Endothelial cell of umbilical vein (primary cell): ENCODE measurements at regions not wholly inside any gene's neighbourhood (a gene's known extent, or its start where the extent isn't known, plus 50 kb on each side); places are given as distances from the start of the nearest gene placed in this dataset.

Experiments
- BruUV-seq: library from RNA; stranded (reverse); fragments of 400-500 nt; replicated peaks from 2 replicates; lab custom pipeline; 2021; lab: Mats Ljungman, UMichigan
- CTCF ChIA-PET: fragments of 300-600, 350-600 bp; sonication (Branson Sonifier 250); formaldehyde crosslinking; loops from one replicate; lab custom pipeline; 2021; ENCODE audit warnings: antibody characterized with exemption, inconsistent platforms; lab: Charles Lee
- POLR2A ChIA-PET: fragments of 300-600, 350-600 bp; sonication (Branson Sonifier 250); formaldehyde crosslinking; loops from one replicate; lab custom pipeline; 2021; ENCODE audit warnings: antibody characterized with exemption, inconsistent platforms; lab: Charles Lee
- DNase-seq: peaks from one replicate; pipeline ENCODE4 v3.0.0-alpha.2; 2011; ENCODE audit warnings: low read depth, low spot score
- FAIRE-seq: peaks from 2 replicates; lab custom pipeline; 2011; peaks lifted over from hg19 to GRCh38; lab: Jason Lieb, UNC
- H2AFZ ChIP-seq: 2 replicates; pipeline ENCODE4 v1.6.0; 2012; ENCODE audit warnings: low read depth, low read length, control low read depth, inconsistent platforms
- H3K27ac ChIP-seq: 2 replicates; pipeline ENCODE4 v1.5.1; 2011; ENCODE audit warnings: low read depth, mild to moderate bottlenecking, control low read depth, low read length, moderate library complexity; ENCODE audit not compliant: insufficient read depth
- H3K27me3 ChIP-seq, 2 experiments: 2 replicates each; pipeline versions ENCODE4 v1.6.0 to v1.6.1; 2011; ENCODE audit warnings: low read length in 2 of 2, mixed read lengths in 1 of 2; ENCODE audit not compliant: control insufficient read depth in 2 of 2, insufficient read depth in 2 of 2
- H3K36me3 ChIP-seq, 2 experiments: 2 replicates in 1 of 2; 3 replicates in 1 of 2; pipeline ENCODE4 v1.5.1; 2011; ENCODE audit warnings: low read length in 2 of 2, mild to moderate bottlenecking in 1 of 2, moderate library complexity in 1 of 2; ENCODE audit not compliant: control insufficient read depth in 2 of 2, insufficient read depth in 2 of 2; ENCODE audit errors: extremely low read depth in 1 of 2
- H3K4me1 ChIP-seq: 3 replicates; pipeline ENCODE4 v1.5.1; 2011; ENCODE audit warnings: mild to moderate bottlenecking, low read length; ENCODE audit not compliant: control insufficient read depth, insufficient read depth; ENCODE audit errors: extremely low read depth
- H3K4me2 ChIP-seq: 2 replicates; pipeline ENCODE4 v1.6.1; 2011; ENCODE audit warnings: low read length, control low read depth, mixed read lengths; ENCODE audit not compliant: insufficient read depth
- H3K4me3 ChIP-seq, 3 experiments: fragments of 200-600 bp in 1 of 3; sonication (generic), shearing (Covaris generic) in 1 of 3; replicated peaks in 1 of 3; 2 replicates each; pipeline ENCODE4 v1.5.1; 2011 to 2016; ENCODE audit warnings: control low read depth in 3 of 3, low read length in 3 of 3, mild to moderate bottlenecking in 2 of 3, inconsistent platforms in 1 of 3, low read depth in 1 of 3, moderate library complexity in 1 of 3; ENCODE audit not compliant: insufficient read depth in 1 of 3
- H3K79me2 ChIP-seq: 2 replicates; pipeline ENCODE4 v1.6.0; 2012; ENCODE audit warnings: low read length, inconsistent platforms; ENCODE audit not compliant: control insufficient read depth, insufficient read depth
- H3K9ac ChIP-seq: replicated peaks from 2 replicates; pipeline ENCODE3; 2011; ENCODE audit warnings: low read length, control low read depth; ENCODE audit not compliant: insufficient read depth; ENCODE audit errors: extremely low read depth
- H3K9me1 ChIP-seq: replicated peaks from 3 replicates; pipeline ENCODE4 v1.6.0; 2011; ENCODE audit warnings: mild to moderate bottlenecking, low read length; ENCODE audit not compliant: control insufficient read depth, insufficient read depth; ENCODE audit errors: extremely low read depth
- H3K9me3 ChIP-seq: replicated peaks from 2 replicates; pipeline ENCODE4 v1.5.1; 2012; ENCODE audit warnings: low read length, inconsistent platforms; ENCODE audit not compliant: control insufficient read depth, insufficient read depth
- H4K20me1 ChIP-seq: replicated peaks from 2 replicates; pipeline ENCODE3; 2011; ENCODE audit warnings: mild to moderate bottlenecking, low read length; ENCODE audit not compliant: control insufficient read depth, insufficient read depth; ENCODE audit errors: extremely low read depth
- CTCF ChIP-seq, 2 donors: IDR thresholded peaks; 1 replicate in 1 of 2; 2 replicates in 1 of 2; pipeline ENCODE4 v1.5.1; 2011; ENCODE audit warnings: low read length in 2 of 2, mild to moderate bottlenecking in 2 of 2, moderate library complexity in 2 of 2, control low read depth in 1 of 2, inconsistent platforms in 1 of 2, low read depth in 1 of 2; ENCODE audit not compliant: insufficient read depth in 1 of 2; ENCODE audit errors: extremely low read depth in 1 of 2
- EZH2 ChIP-seq: IDR thresholded peaks from 2 replicates; pipeline ENCODE4 v1.6.1; 2012; ENCODE audit warnings: borderline replicate concordance, low read depth, mild to moderate bottlenecking, moderate library complexity, low read length, inconsistent platforms; ENCODE audit not compliant: severe bottlenecking
- FOS ChIP-seq: IDR thresholded peaks from 2 replicates; pipeline ENCODE4 v1.6.1; 2011; ENCODE audit warnings: mild to moderate bottlenecking, low read length, moderate library complexity, borderline replicate concordance; ENCODE audit not compliant: insufficient read depth
- GATA2 ChIP-seq: IDR thresholded peaks from 2 replicates; pipeline ENCODE4 v1.7.0; 2011; ENCODE audit warnings: low read depth, mild to moderate bottlenecking, moderate library complexity, mixed read lengths, low read length; ENCODE audit not compliant: insufficient read length, insufficient read depth
- JUN ChIP-seq: IDR thresholded peaks from 2 replicates; pipeline ENCODE4 v1.6.1; 2011; ENCODE audit warnings: borderline replicate concordance, low read depth; ENCODE audit not compliant: insufficient read length, insufficient read depth
- MAX ChIP-seq: IDR thresholded peaks from 2 replicates; pipeline ENCODE4 v1.6.1; 2011; ENCODE audit not compliant: insufficient read depth, insufficient read length
- MYC ChIP-seq: IDR thresholded peaks from one replicate; pipeline ENCODE4 v1.6.1; 2011; ENCODE audit warnings: mild to moderate bottlenecking, low read depth, low read length
- POLR2A ChIP-seq: IDR thresholded peaks from 2 replicates; pipeline ENCODE4 v1.6.1; 2012; ENCODE audit warnings: low read depth, mild to moderate bottlenecking, control low read depth, low read length
- POLR2AphosphoS5 ChIP-seq: IDR thresholded peaks from 2 replicates; pipeline ENCODE4 v1.6.1; 2012; ENCODE audit warnings: low read depth, mild to moderate bottlenecking, control low read depth, low read length, moderate library complexity; ENCODE audit not compliant: insufficient read depth
- dilution Hi-C: fragments of 300-500 bp; cut with MboI; formaldehyde crosslinking; loops from one replicate; pipeline ENCODE4 v1.15.0; 2019; ENCODE audit warnings: low sequenced_read_pairs; ENCODE audit not compliant: extremely low pct_ligation_motif_present
- intact Hi-C: fragments of 100-400 bp; cut with micrococcal nuclease; formaldehyde crosslinking; loops from one replicate; pipeline ENCODE4 v1.10.0; 2022

- H2AFZ ChIP-seq, result no peak overlapping the region
- POLR2A ChIA-PET, result no interaction called here
- no peaks in the 10 kb centered on the region for H3K79me2 ChIP-seq
- H4K20me1 ChIP-seq, result no peaks in the 10 kb centered on the region
- intact Hi-C loops (no loop called here), dilution Hi-C loops (no loop called here)
- no peak for TF ChIP-seq MAX
- TF ChIP-seq JUN, result no peak
- TF ChIP-seq FOS, result no peak
- no peak for TF ChIP-seq MYC
- TF ChIP-seq EZH2, result no peak
- no peak for TF ChIP-seq POLR2A
- TF ChIP-seq GATA2, result no peak
- TF ChIP-seq CTCF (IDR thresholded peaks at IDR 0.05; ENCODE audit: extremely low read depth in 1 of 2, insufficient read depth in 1 of 2, low read depth in 1 of 2, low read length in 2 of 2), result no peak
- TF ChIP-seq POLR2AphosphoS5, result no peak
- no peaks in the 10 kb centered on the region for H3K9me3 ChIP-seq
- H3K9me1 ChIP-seq, result no peaks in the 10 kb centered on the region
- FAIRE-seq (no peak), DNase-seq (no peak)
- no peak overlapping the region for H3K27ac ChIP-seq
- no TSS peak for BruUV-seq
- no peak overlapping the region for H3K4me2 ChIP-seq
- CTCF ChIA-PET, result no interaction called here
- H3K36me3 ChIP-seq, result no peaks in the 10 kb centered on the region
- H3K9ac ChIP-seq, result no peak overlapping the region
- no peak overlapping the region for H3K4me3 ChIP-seq
- no peaks in the 10 kb centered on the region for H3K4me1 ChIP-seq
- no peaks in the 10 kb centered on the region for H3K27me3 ChIP-seq
Observed at GRCh38 chr3:152113413-152113812, 155.3 kb upstream of the MBNL1 start.
